ENCODE measurements at regions not wholly inside any gene's neighbourhood (a gene's known extent, or its start where the extent isn't known, plus 50 kb on each side); places are given as distances from the start of the nearest gene placed in this dataset.
"Not testable (repeated sequence)": the region's sequence is repeated elsewhere in the genome, so short reads cannot be mapped to it uniquely, and the experiment has no call there.

GRCh38 chr3:75572303-75572702 is 91.8 kb upstream of the FRG2C start:
- BruUV-seq (replicated peaks); H4K91ac ChIP-seq (ENCODE audit: insufficient read depth, low read depth, low read length); H3K9me3 ChIP-seq (ENCODE audit: control insufficient read depth, insufficient read depth, low read length); H3K14ac ChIP-seq (replicated peaks; ENCODE audit: low read depth, low read length); H2BK120ac ChIP-seq (ENCODE audit: low read depth, low read length); DNase-seq; H3K27ac ChIP-seq (ENCODE audit: insufficient read depth, low read length); H2AK5ac ChIP-seq (ENCODE audit: low read depth, low read length); dilution Hi-C loops (cut with HindIII; ENCODE audit: low sequenced_read_pairs, unreplicated experiment); H2BK15ac ChIP-seq (ENCODE audit: low read depth, low read length); H3K36me3 ChIP-seq (ENCODE audit: control insufficient read depth, insufficient read depth, low read length); H3K27me3 ChIP-seq (ENCODE audit: control insufficient read depth, insufficient read depth, low read length); H3K79me1 ChIP-seq (ENCODE audit: low read depth in 1 of 2, low read length in 2 of 2); intact Hi-C loops (cut with micrococcal nuclease); H3K9ac ChIP-seq (ENCODE audit: low read depth, low read length); H3K4me2 ChIP-seq (ENCODE audit: low read depth, low read length); H2AFZ ChIP-seq (replicated peaks; ENCODE audit: low read length, poor library complexity); H3K23ac ChIP-seq (ENCODE audit: low read depth, low read length); POLR2A ChIA-PET (ENCODE audit: unreplicated experiment); CTCF ChIA-PET; H3K4ac ChIP-seq (ENCODE audit: low read depth, low read length); H4K20me1 ChIP-seq (ENCODE audit: insufficient read depth, low read length); in situ Hi-C loops (cut with MboI; ENCODE audit: low sequenced_read_pairs); H3K4me1 ChIP-seq (ENCODE audit: control insufficient read depth, insufficient read depth, low read length); ATAC-seq (ENCODE audit: low read depth); H2AK9ac ChIP-seq (replicated peaks; ENCODE audit: low read depth, low read length, poor library complexity); H3K4me3 ChIP-seq (ENCODE audit: insufficient read depth, low read depth, low read length); H3K9me1 ChIP-seq (ENCODE audit: insufficient read depth, low read length); H3K18ac ChIP-seq (ENCODE audit: low read depth, low read length); H2BK20ac ChIP-seq (ENCODE audit: low read depth, low read length); H3K56ac ChIP-seq (ENCODE audit: extremely low read depth, insufficient read depth, low read length); H2BK5ac ChIP-seq (ENCODE audit: low read depth, low read length, poor library complexity, severe bottlenecking); H4K8ac ChIP-seq (ENCODE audit: low read depth in 2 of 2, low read length in 2 of 2); H4K5ac ChIP-seq (ENCODE audit: low read depth, low read length): not testable (repeated sequence)
- WGBS, 2 experiments (ENCODE audit: extremely low coverage in 2 of 2, insufficient read length in 1 of 2) = no CpG with 5 or more reads among the region's 7 CpGs

GRCh38 chr3:75579091-75579490 is 85.0 kb upstream of the FRG2C start:
- dilution Hi-C loops (cut with HindIII; ENCODE audit: low sequenced_read_pairs, unreplicated experiment); intact Hi-C loops (cut with micrococcal nuclease); H3K4me2 ChIP-seq (ENCODE audit: low read depth, low read length): not testable (repeated sequence)

More at GRCh38 chr3:75579091-75579490, 85.0 kb upstream of the FRG2C start:
- 100% methylated on average over 1 of the region's 10 CpGs; no CpG with 5 or more reads in 1 of the 2 experiments for WGBS, 2 experiments (ENCODE audit: extremely low coverage in 2 of 2, insufficient read length in 1 of 2)
- H2BK120ac ChIP-seq (ENCODE audit: low read depth, low read length); H3K14ac ChIP-seq (replicated peaks; ENCODE audit: low read depth, low read length); H3K79me1 ChIP-seq (ENCODE audit: low read depth in 1 of 2, low read length in 2 of 2); H3K27me3 ChIP-seq (ENCODE audit: control insufficient read depth, insufficient read depth, low read length); H3K4me1 ChIP-seq (ENCODE audit: control insufficient read depth, insufficient read depth, low read length); H2BK20ac ChIP-seq (ENCODE audit: low read depth, low read length); H4K5ac ChIP-seq (ENCODE audit: low read depth, low read length); H4K20me1 ChIP-seq (ENCODE audit: insufficient read depth, low read length); H2AFZ ChIP-seq (replicated peaks; ENCODE audit: low read length, poor library complexity); H3K9ac ChIP-seq (ENCODE audit: low read depth, low read length); H3K9me3 ChIP-seq (ENCODE audit: control insufficient read depth, insufficient read depth, low read length); H3K36me3 ChIP-seq (ENCODE audit: control insufficient read depth, insufficient read depth, low read length); DNase-seq; CTCF ChIA-PET; H3K56ac ChIP-seq (ENCODE audit: extremely low read depth, insufficient read depth, low read length); BruUV-seq (replicated peaks); H4K91ac ChIP-seq (ENCODE audit: insufficient read depth, low read depth, low read length); H2AK5ac ChIP-seq (ENCODE audit: low read depth, low read length); H3K18ac ChIP-seq (ENCODE audit: low read depth, low read length); ATAC-seq (ENCODE audit: low read depth); H3K9me1 ChIP-seq (ENCODE audit: insufficient read depth, low read length); H3K4me3 ChIP-seq (ENCODE audit: insufficient read depth, low read depth, low read length); H2BK15ac ChIP-seq (ENCODE audit: low read depth, low read length); H3K4ac ChIP-seq (ENCODE audit: low read depth, low read length); H3K23ac ChIP-seq (ENCODE audit: low read depth, low read length); H3K27ac ChIP-seq (ENCODE audit: insufficient read depth, low read length); H2AK9ac ChIP-seq (replicated peaks; ENCODE audit: low read depth, low read length, poor library complexity); H2BK5ac ChIP-seq (ENCODE audit: low read depth, low read length, poor library complexity, severe bottlenecking); H4K8ac ChIP-seq (ENCODE audit: low read depth in 2 of 2, low read length in 2 of 2); POLR2A ChIA-PET (ENCODE audit: unreplicated experiment): not testable (repeated sequence)
- in situ Hi-C loops (cut with MboI; ENCODE audit: low sequenced_read_pairs) = loop anchor here (25.0 kb wide), 1 partner anchor 292 kb away; no protein-coding TSS in a partner anchor

Measured in IMR-90 (cell line).